PFSK-1 (cell line): ENCODE measurements at regions not wholly inside any gene's neighbourhood (a gene's known extent, or its start where the extent isn't known, plus 50 kb on each side); places are given as distances from the start of the nearest gene placed in this dataset.

Source experiments
- FOXP2 ChIP-seq: optimal IDR thresholded peaks from 2 replicates; pipeline ENCODE3; 2011; ENCODE audit warnings: borderline replicate concordance, control low read depth, inconsistent platforms; ENCODE audit not compliant: insufficient read depth; ENCODE audit errors: extremely low read length, extremely low read depth
- POLR2AphosphoS5 ChIP-seq: IDR thresholded peaks from 2 replicates; pipeline ENCODE4 v1.6.1; 2012; ENCODE audit warnings: low read depth, mild to moderate bottlenecking, control low read depth, low read length, moderate library complexity
- SIN3A ChIP-seq: IDR thresholded peaks from 2 replicates; pipeline ENCODE4 v1.6.1; 2012; ENCODE audit warnings: mild to moderate bottlenecking, low read length, moderate library complexity, borderline replicate concordance; ENCODE audit not compliant: insufficient read depth
- TAF1 ChIP-seq: IDR thresholded peaks from 2 replicates; pipeline ENCODE4 v1.6.1; 2012; ENCODE audit warnings: low read length, control low read depth, borderline replicate concordance; ENCODE audit not compliant: insufficient read depth
- TF ChIP-seq, protein P1 (sequence below), 2 experiments: IDR thresholded peaks; 2 replicates each; pipeline versions ENCODE4 v1.6.1 to v1.8.0; 2011 to 2012; ENCODE audit warnings: low read depth in 2 of 2, low read length in 2 of 2, control low read depth in 1 of 2, inconsistent platforms in 1 of 2, mild to moderate bottlenecking in 1 of 2, moderate library complexity in 1 of 2; ENCODE audit not compliant: insufficient read depth in 1 of 2

DNA sequence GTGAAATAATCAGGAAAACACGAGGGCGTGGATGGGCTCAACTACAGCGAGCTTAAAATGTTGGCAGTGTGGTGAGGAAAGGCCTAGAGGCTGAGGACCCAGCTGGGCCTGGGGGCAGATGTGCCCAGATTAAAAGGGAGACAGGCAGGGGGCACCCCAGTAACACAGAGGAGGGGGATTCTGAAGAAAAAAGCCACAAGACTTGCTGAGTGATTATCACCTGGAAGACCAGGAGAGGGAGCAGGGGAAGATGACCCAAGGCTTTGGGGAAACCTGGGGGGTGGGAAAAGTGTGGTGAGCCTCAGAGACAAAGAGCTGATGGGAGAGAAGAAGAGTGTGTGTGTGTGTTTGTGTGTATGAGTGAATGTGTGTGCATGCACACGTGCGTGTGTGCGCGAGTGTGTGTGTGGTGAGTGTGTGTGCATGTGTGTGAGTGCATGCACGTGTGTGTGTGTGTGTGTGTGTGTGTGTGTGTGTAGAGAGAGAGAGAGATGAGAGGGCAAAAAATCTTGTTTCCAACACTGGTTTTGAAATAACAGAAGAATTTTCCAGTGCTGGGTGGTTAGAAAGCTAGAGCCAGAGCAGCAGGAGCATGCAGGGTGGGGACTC is 500.5 kb downstream of the BUD13 start:
- TF ChIP-seq FOXP2 (no peak), TAF1 (no peak), POLR2AphosphoS5 (no peak), SIN3A (no peak)
- TF ChIP-seq, protein P1, sequence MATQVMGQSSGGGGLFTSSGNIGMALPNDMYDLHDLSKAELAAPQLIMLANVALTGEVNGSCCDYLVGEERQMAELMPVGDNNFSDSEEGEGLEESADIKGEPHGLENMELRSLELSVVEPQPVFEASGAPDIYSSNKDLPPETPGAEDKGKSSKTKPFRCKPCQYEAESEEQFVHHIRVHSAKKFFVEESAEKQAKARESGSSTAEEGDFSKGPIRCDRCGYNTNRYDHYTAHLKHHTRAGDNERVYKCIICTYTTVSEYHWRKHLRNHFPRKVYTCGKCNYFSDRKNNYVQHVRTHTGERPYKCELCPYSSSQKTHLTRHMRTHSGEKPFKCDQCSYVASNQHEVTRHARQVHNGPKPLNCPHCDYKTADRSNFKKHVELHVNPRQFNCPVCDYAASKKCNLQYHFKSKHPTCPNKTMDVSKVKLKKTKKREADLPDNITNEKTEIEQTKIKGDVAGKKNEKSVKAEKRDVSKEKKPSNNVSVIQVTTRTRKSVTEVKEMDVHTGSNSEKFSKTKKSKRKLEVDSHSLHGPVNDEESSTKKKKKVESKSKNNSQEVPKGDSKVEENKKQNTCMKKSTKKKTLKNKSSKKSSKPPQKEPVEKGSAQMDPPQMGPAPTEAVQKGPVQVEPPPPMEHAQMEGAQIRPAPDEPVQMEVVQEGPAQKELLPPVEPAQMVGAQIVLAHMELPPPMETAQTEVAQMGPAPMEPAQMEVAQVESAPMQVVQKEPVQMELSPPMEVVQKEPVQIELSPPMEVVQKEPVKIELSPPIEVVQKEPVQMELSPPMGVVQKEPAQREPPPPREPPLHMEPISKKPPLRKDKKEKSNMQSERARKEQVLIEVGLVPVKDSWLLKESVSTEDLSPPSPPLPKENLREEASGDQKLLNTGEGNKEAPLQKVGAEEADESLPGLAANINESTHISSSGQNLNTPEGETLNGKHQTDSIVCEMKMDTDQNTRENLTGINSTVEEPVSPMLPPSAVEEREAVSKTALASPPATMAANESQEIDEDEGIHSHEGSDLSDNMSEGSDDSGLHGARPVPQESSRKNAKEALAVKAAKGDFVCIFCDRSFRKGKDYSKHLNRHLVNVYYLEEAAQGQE (IDR thresholded peaks at IDR 0.05; ENCODE audit: insufficient read depth in 1 of 2, low read depth in 2 of 2, low read length in 2 of 2): no peak

DNA sequence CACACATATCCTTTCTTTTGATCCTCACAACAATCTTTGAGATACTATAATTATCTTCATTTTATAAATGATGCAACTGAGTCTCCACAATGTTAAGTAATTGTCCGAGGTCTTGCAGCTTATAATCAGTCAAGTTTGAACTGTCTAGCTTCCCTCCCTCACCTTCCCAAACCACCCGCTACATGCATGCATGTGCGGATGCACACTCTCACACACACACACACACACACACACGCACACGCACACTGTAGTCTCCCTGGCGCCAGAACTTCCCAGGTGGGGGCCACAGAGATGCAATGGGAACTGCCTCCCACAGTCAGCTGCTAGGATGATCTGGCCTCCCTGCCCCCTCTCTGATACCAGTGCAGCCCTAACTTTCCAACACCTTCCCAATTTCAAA is 501.3 kb downstream of the BUD13 start:
- TF ChIP-seq SIN3A (no peak), FOXP2 (no peak), POLR2AphosphoS5 (no peak), TAF1 (no peak)
- TF ChIP-seq, protein P1 (IDR thresholded peaks at IDR 0.05; ENCODE audit: insufficient read depth in 1 of 2, low read depth in 2 of 2, low read length in 2 of 2): no peak

DNA sequence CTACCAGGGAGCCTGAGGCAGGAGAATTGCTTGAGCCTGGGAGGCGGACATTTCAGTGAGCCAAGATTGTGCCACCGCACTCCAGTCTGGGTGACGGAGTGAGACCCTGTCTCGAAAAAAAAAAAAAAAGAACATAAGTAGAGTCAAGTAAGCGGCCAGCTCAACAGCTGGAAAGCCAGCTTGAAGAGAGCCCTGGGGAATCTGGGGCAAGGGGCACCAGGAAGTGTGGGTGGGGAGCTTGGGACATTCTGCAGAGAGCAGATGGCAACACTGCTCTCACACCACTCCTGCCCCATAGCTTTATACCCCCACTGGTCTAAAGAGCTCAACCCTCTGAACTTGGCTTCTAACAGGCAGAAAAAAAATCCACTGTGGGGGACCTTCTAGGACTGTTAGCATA is 505.6 kb downstream of the BUD13 start:
- no peak for TF ChIP-seq POLR2AphosphoS5
- no peak for TF ChIP-seq FOXP2
- TF ChIP-seq, protein P1 (IDR thresholded peaks at IDR 0.05; ENCODE audit: insufficient read depth in 1 of 2, low read depth in 2 of 2, low read length in 2 of 2): no peak
- TF ChIP-seq TAF1: no peak

DNA sequence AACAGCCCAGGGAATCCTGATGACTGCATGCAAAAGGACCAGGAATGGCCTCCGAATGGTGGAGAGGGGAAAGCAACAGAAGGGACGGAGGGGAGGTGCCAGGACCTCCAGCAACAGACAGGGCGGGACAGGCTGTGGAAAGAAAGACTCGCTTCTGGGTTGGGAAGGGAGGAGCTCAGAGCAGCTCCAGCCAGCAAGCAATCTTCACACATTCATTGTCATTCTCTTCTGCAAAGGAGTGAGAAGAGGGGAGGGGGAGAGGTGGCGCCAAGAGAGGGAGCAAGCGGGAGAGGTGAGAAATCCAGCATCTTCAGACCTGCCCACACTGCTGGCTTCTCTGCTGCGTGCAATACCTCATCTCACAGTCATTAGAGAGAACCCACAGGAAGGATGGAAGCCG is 509.0 kb downstream of the BUD13 start:
- no peak for TF ChIP-seq POLR2AphosphoS5
- TF ChIP-seq SIN3A: no peak
- TF ChIP-seq FOXP2: no peak
- TF ChIP-seq, protein P1 (IDR thresholded peaks at IDR 0.05; ENCODE audit: insufficient read depth in 1 of 2, low read depth in 2 of 2, low read length in 2 of 2): no peak
- no peak for TF ChIP-seq TAF1

DNA sequence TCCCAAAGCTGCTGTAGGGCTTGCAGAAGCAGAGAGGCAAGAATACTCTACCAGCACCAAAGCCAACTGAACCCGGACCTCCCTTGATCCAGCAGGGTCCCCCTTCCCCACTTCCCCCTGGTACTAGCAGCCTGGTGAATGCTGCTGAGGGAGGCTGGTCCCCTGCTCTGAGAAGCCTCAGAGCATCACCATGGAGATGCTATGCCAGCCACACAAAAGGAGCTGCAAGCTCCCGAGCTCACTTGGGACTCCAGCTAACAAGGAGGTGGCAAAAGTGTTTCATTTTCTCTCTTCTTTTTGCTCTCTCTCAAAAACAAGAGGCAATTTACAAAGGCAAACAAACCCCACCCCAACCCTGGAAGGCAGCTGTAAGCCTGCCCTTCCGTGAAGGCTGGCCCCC is 509.8 kb downstream of the BUD13 start:
- TF ChIP-seq POLR2AphosphoS5: no peak
- TF ChIP-seq SIN3A: no peak
- no peak for TF ChIP-seq TAF1
- TF ChIP-seq FOXP2: no peak
- TF ChIP-seq, protein P1 (IDR thresholded peaks at IDR 0.05; ENCODE audit: insufficient read depth in 1 of 2, low read depth in 2 of 2, low read length in 2 of 2): no peak
